ENCODE measurements at regions not wholly inside any gene's neighbourhood (a gene's known extent, or its start where the extent isn't known, plus 50 kb on each side); places are given as distances from the start of the nearest gene placed in this dataset.

- DNase-seq (ENCODE audit: low spot score) = no peak
Observed at GRCh38 chr6:14310960-14311359, 193.4 kb downstream of the CD83 start.

GRCh38 chr6:14312587-14312986, 195.0 kb downstream of the CD83 start:
- ChIA-PET POLR2A (no interaction called here), CTCF (no interaction called here)
- peaks cover 43% of the 10 kb centered on the region for H3K4me1 Mint-ChIP-seq
- H3K27me3 Mint-ChIP-seq (ENCODE audit: low read depth) = no peaks in the 10 kb centered on the region; the same call in 1 of the 2 replicates
- DNase-seq (ENCODE audit: low spot score) (no peak), ATAC-seq (no peak)
- no peak overlapping the region for H3K27ac Mint-ChIP-seq
- no peak overlapping the region for H3K4me3 Mint-ChIP-seq
- H3K36me3 Mint-ChIP-seq = peaks cover 9% of the 10 kb centered on the region
- H3K9me3 Mint-ChIP-seq = peaks cover 11% of the 10 kb centered on the region
- TF ChIP-seq, protein P1, sequence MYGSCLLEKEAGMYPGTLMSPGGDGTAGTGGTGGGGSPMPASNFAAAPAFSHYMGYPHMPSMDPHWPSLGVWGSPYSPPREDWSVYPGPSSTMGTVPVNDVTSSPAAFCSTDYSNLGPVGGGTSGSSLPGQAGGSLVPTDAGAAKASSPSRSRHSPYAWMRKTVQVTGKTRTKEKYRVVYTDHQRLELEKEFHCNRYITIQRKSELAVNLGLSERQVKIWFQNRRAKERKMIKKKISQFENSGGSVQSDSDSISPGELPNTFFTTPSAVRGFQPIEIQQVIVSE (CRISPR knock-in tag; IDR thresholded peaks at IDR 0.05; ENCODE audit: borderline replicate concordance) = no peak
- TF ChIP-seq EMX1 (CRISPR knock-in tag; IDR thresholded peaks at IDR 0.05) (no peak), NR2C2 (CRISPR knock-in tag; IDR thresholded peaks at IDR 0.05) (no peak), RORB (CRISPR knock-in tag; IDR thresholded peaks at IDR 0.05) (no peak), NR1H2 (CRISPR knock-in tag; IDR thresholded peaks at IDR 0.05) (no peak), FOXP4 (CRISPR knock-in tag; IDR thresholded peaks at IDR 0.05) (no peak), GRHL2 (CRISPR knock-in tag; IDR thresholded peaks at IDR 0.05; ENCODE audit: insufficient replicate concordance, severe bottlenecking) (no peak), ZNF138 (CRISPR knock-in tag; conservative IDR thresholded peaks at IDR 0.05) (no peak), ZNF416 (CRISPR knock-in tag; IDR thresholded peaks at IDR 0.05) (no peak), USF1 (CRISPR knock-in tag; IDR thresholded peaks at IDR 0.05) (no peak), ZNF317 (CRISPR knock-in tag; IDR thresholded peaks at IDR 0.05; ENCODE audit: borderline replicate concordance, low read depth) (no peak)
- TF ChIP-seq, protein P2, sequence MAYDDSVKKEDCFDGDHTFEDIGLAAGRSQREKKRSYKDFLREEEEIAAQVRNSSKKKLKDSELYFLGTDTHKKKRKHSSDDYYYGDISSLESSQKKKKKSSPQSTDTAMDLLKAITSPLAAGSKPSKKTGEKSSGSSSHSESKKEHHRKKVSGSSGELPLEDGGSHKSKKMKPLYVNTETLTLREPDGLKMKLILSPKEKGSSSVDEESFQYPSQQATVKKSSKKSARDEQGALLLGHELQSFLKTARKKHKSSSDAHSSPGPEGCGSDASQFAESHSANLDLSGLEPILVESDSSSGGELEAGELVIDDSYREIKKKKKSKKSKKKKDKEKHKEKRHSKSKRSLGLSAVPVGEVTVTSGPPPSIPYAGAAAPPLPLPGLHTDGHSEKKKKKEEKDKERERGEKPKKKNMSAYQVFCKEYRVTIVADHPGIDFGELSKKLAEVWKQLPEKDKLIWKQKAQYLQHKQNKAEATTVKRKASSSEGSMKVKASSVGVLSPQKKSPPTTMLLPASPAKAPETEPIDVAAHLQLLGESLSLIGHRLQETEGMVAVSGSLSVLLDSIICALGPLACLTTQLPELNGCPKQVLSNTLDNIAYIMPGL (CRISPR knock-in tag; IDR thresholded peaks at IDR 0.05) = no peak
- TF ChIP-seq, protein P3, sequence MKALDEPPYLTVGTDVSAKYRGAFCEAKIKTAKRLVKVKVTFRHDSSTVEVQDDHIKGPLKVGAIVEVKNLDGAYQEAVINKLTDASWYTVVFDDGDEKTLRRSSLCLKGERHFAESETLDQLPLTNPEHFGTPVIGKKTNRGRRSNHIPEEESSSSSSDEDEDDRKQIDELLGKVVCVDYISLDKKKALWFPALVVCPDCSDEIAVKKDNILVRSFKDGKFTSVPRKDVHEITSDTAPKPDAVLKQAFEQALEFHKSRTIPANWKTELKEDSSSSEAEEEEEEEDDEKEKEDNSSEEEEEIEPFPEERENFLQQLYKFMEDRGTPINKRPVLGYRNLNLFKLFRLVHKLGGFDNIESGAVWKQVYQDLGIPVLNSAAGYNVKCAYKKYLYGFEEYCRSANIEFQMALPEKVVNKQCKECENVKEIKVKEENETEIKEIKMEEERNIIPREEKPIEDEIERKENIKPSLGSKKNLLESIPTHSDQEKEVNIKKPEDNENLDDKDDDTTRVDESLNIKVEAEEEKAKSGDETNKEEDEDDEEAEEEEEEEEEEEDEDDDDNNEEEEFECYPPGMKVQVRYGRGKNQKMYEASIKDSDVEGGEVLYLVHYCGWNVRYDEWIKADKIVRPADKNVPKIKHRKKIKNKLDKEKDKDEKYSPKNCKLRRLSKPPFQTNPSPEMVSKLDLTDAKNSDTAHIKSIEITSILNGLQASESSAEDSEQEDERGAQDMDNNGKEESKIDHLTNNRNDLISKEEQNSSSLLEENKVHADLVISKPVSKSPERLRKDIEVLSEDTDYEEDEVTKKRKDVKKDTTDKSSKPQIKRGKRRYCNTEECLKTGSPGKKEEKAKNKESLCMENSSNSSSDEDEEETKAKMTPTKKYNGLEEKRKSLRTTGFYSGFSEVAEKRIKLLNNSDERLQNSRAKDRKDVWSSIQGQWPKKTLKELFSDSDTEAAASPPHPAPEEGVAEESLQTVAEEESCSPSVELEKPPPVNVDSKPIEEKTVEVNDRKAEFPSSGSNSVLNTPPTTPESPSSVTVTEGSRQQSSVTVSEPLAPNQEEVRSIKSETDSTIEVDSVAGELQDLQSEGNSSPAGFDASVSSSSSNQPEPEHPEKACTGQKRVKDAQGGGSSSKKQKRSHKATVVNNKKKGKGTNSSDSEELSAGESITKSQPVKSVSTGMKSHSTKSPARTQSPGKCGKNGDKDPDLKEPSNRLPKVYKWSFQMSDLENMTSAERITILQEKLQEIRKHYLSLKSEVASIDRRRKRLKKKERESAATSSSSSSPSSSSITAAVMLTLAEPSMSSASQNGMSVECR (CRISPR knock-in tag; IDR thresholded peaks at IDR 0.05; ENCODE audit: borderline replicate concordance) = no peak

More at GRCh38 chr6:14310960-14311359, 193.4 kb downstream of the CD83 start:
- Mint-ChIP-seq H3K4me1 (peaks cover 42% of the 10 kb centered on the region), H3K36me3 (peaks cover 9% of the 10 kb centered on the region), H3K4me3 (no peak overlapping the region), H3K27me3 (ENCODE audit: low read depth) (no peaks in the 10 kb centered on the region; the same call in 1 of the 2 replicates), H3K9me3 (peaks cover 11% of the 10 kb centered on the region), H3K27ac (no peak overlapping the region)
- ATAC-seq = no peak; the same call in 1 of the 2 replicates
- ChIA-PET POLR2A (no interaction called here), CTCF (no interaction called here)
- TF ChIP-seq, protein P4, sequence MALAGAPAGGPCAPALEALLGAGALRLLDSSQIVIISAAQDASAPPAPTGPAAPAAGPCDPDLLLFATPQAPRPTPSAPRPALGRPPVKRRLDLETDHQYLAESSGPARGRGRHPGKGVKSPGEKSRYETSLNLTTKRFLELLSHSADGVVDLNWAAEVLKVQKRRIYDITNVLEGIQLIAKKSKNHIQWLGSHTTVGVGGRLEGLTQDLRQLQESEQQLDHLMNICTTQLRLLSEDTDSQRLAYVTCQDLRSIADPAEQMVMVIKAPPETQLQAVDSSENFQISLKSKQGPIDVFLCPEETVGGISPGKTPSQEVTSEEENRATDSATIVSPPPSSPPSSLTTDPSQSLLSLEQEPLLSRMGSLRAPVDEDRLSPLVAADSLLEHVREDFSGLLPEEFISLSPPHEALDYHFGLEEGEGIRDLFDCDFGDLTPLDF (CRISPR knock-in tag; IDR thresholded peaks at IDR 0.05) = no peak
- no peak for TF ChIP-seq MYBL2 (CRISPR knock-in tag; IDR thresholded peaks at IDR 0.05)
- no peak for TF ChIP-seq ZBTB43 (CRISPR knock-in tag; IDR thresholded peaks at IDR 0.05)
- TF ChIP-seq GTF2I (CRISPR knock-in tag; conservative IDR thresholded peaks at IDR 0.05) = no peak
- TF ChIP-seq, protein P5, sequence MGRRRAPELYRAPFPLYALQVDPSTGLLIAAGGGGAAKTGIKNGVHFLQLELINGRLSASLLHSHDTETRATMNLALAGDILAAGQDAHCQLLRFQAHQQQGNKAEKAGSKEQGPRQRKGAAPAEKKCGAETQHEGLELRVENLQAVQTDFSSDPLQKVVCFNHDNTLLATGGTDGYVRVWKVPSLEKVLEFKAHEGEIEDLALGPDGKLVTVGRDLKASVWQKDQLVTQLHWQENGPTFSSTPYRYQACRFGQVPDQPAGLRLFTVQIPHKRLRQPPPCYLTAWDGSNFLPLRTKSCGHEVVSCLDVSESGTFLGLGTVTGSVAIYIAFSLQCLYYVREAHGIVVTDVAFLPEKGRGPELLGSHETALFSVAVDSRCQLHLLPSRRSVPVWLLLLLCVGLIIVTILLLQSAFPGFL (CRISPR knock-in tag; IDR thresholded peaks at IDR 0.05; ENCODE audit: borderline replicate concordance) = no peak
- no peak for TF ChIP-seq ZNF396 (CRISPR knock-in tag; IDR thresholded peaks at IDR 0.05; ENCODE audit: borderline replicate concordance)
- no peak for TF ChIP-seq NFYB (CRISPR knock-in tag; conservative IDR thresholded peaks at IDR 0.05; ENCODE audit: low read depth)
- TF ChIP-seq TEAD4 (CRISPR knock-in tag; IDR thresholded peaks at IDR 0.05) = no peak
